HPDE6-E6E7 (cell line): ENCODE measurements at regions not wholly inside any gene's neighbourhood (a gene's known extent, or its start where the extent isn't known, plus 50 kb on each side); places are given as distances from the start of the nearest gene placed in this dataset.
"Not testable (repeated sequence)": the region's sequence is repeated elsewhere in the genome, so short reads cannot be mapped to it uniquely, and the experiment has no call there.

ENCODE experiments used
- DNase-seq: peaks from one replicate; pipeline ENCODE4 v3.0.0; 2011; ENCODE audit warnings: missing footprints; ENCODE audit errors: extremely low spot score

- peak; percentile 4 for DNase-seq
Measured at GRCh38 chr6:76984572-76984971, 478.7 kb downstream of the HTR1B start.

- DNase-seq: no peak
Measured at GRCh38 chr6:76982476-76983199, 480.7 kb downstream of the HTR1B start.

- DNase-seq: no peak
Measured at GRCh38 chr6:76972474-76972873, 490.8 kb downstream of the HTR1B start.

GRCh38 chr6:76959177-76959576, 504.1 kb downstream of the HTR1B start:
- not testable (repeated sequence) for DNase-seq

GRCh38 chr6:76942203-76942966, 520.9 kb downstream of the HTR1B start:
- no peak for DNase-seq

- DNase-seq: no peak
Measured at GRCh38 chr6:76940191-76940590, 523.1 kb downstream of the HTR1B start.

GRCh38 chr6:76914737-76915136, 548.6 kb downstream of the HTR1B start:
- DNase-seq: no peak

- DNase-seq: not testable (repeated sequence)
Measured at GRCh38 chr6:76905541-76905940, 557.8 kb downstream of the HTR1B start.

GRCh38 chr6:76892542-76892941, 570.7 kb downstream of the HTR1B start:
- DNase-seq: no peak

GRCh38 chr6:76888351-76888750, 574.9 kb downstream of the HTR1B start:
- no peak for DNase-seq

- no peak for DNase-seq
Measured at GRCh38 chr6:76886900-76887299, 576.4 kb downstream of the HTR1B start.

- peak; percentile 12 for DNase-seq
Measured at GRCh38 chr6:76885861-76886301, 577.4 kb downstream of the HTR1B start.

- no peak for DNase-seq
Measured at GRCh38 chr6:76881414-76881813, 581.9 kb downstream of the HTR1B start.

- DNase-seq: peak; percentile 10
Measured at GRCh38 chr6:76876922-76877553, 586.3 kb downstream of the HTR1B start.

- DNase-seq: not testable (repeated sequence)
Measured at GRCh38 chr6:76876430-76876829, 586.9 kb downstream of the HTR1B start.

- DNase-seq: no peak
Measured at GRCh38 chr6:76867182-76867581, 596.1 kb downstream of the HTR1B start.

GRCh38 chr6:76866091-76866915, 597.0 kb downstream of the HTR1B start:
- DNase-seq: no peak

- DNase-seq: no peak
Measured at GRCh38 chr6:76862936-76863335, 600.4 kb downstream of the HTR1B start.

GRCh38 chr6:76861403-76861802, 601.9 kb downstream of the HTR1B start:
- DNase-seq: peak; percentile 13

GRCh38 chr6:76856065-76856464, 607.2 kb downstream of the HTR1B start:
- DNase-seq: no peak

GRCh38 chr6:76852776-76853175, 610.5 kb downstream of the HTR1B start:
- peak; percentile 1 for DNase-seq
